Calu3 (cell line): ENCODE measurements at regions not wholly inside any gene's neighbourhood (a gene's known extent, or its start where the extent isn't known, plus 50 kb on each side); places are given as distances from the start of the nearest gene placed in this dataset.

Experiments used
- BruUV-seq: library from RNA; stranded (reverse); fragments of 400-500 nt; replicated peaks from 2 replicates; lab custom pipeline; 2021; lab: Mats Ljungman, UMichigan
- CTCF ChIA-PET: fragments of 300-600 bp; sonication (Branson Sonifier 250); formaldehyde crosslinking; loops from one replicate; lab custom pipeline; 2022; ENCODE audit warnings: antibody characterized with exemption; lab: Charles Lee
- DNase-seq: peaks from one replicate; pipeline ENCODE4 v3.0.0; 2022
- H3K27ac Mint-ChIP-seq: one replicate; pipeline ENCODE4 v1.8.0; 2022; ENCODE audit warnings: mixed read lengths; ENCODE audit not compliant: unreplicated experiment
- H3K27me3 Mint-ChIP-seq: one replicate; pipeline ENCODE4 v1.8.0; 2022; ENCODE audit warnings: mixed read lengths; ENCODE audit not compliant: unreplicated experiment
- H3K36me3 Mint-ChIP-seq: one replicate; pipeline ENCODE4 v1.8.0; 2022; ENCODE audit warnings: mild to moderate bottlenecking, moderate library complexity, mixed read lengths; ENCODE audit not compliant: insufficient read depth, unreplicated experiment
- H3K4me1 Mint-ChIP-seq: one replicate; pipeline ENCODE4 v1.8.0; 2022; ENCODE audit warnings: mild to moderate bottlenecking, low read depth, mixed read lengths; ENCODE audit not compliant: unreplicated experiment
- H3K4me3 Mint-ChIP-seq: one replicate; pipeline ENCODE4 v1.8.0; 2022; ENCODE audit warnings: mild to moderate bottlenecking, low read depth, moderate library complexity, mixed read lengths; ENCODE audit not compliant: unreplicated experiment
- H3K9me3 Mint-ChIP-seq: one replicate; pipeline ENCODE4 v1.8.0; 2022; ENCODE audit warnings: low read depth, mixed read lengths; ENCODE audit not compliant: unreplicated experiment
- CTCF ChIP-seq: fragments of 200-600 bp; IDR thresholded peaks from one replicate; pipeline ENCODE4 v1.8.0; 2022; ENCODE audit warnings: antibody characterized with exemption; ENCODE audit not compliant: unreplicated experiment
- intact Hi-C: fragments of 100-400 bp; cut with micrococcal nuclease; formaldehyde crosslinking; loops from one replicate; pipeline ENCODE4 v1.10.0; 2022; ENCODE audit not compliant: unreplicated experiment

GRCh38 chr15:39139431-39140059 is 441.3 kb upstream of the THBS1 start:
- CTCF ChIA-PET, result no interaction called here
- H3K4me1 Mint-ChIP-seq, result peaks cover 12% of the 10 kb centered on the region
- intact Hi-C loops, result no loop called here
- H3K27ac Mint-ChIP-seq, result no peak overlapping the region
- DNase-seq, result no peak
- no peaks in the 10 kb centered on the region for H3K9me3 Mint-ChIP-seq
- no peak overlapping the region for H3K4me3 Mint-ChIP-seq
- no TSS peak for BruUV-seq
- H3K36me3 Mint-ChIP-seq, result no peaks in the 10 kb centered on the region
- no peaks in the 10 kb centered on the region for H3K27me3 Mint-ChIP-seq
- no peak for TF ChIP-seq CTCF

GRCh38 chr15:39140060-39140604 is 440.7 kb upstream of the THBS1 start:
- BruUV-seq, result no TSS peak
- CTCF ChIA-PET, result no interaction called here
- H3K36me3 Mint-ChIP-seq, result no peaks in the 10 kb centered on the region
- H3K27ac Mint-ChIP-seq, result no peak overlapping the region
- no peaks in the 10 kb centered on the region for H3K9me3 Mint-ChIP-seq
- intact Hi-C loops, result no loop called here
- no peaks in the 10 kb centered on the region for H3K27me3 Mint-ChIP-seq
- DNase-seq, result no peak
- no peak overlapping the region for H3K4me3 Mint-ChIP-seq
- no peak for TF ChIP-seq CTCF
- peaks cover 12% of the 10 kb centered on the region for H3K4me1 Mint-ChIP-seq

- no peak overlapping the region for H3K4me3 Mint-ChIP-seq
- peaks cover 12% of the 10 kb centered on the region for H3K4me1 Mint-ChIP-seq
- H3K27me3 Mint-ChIP-seq, result no peaks in the 10 kb centered on the region
- no TSS peak for BruUV-seq
- TF ChIP-seq CTCF, result no peak
- H3K36me3 Mint-ChIP-seq, result no peaks in the 10 kb centered on the region
- intact Hi-C loops, result no loop called here
- no peaks in the 10 kb centered on the region for H3K9me3 Mint-ChIP-seq
- no peak overlapping the region for H3K27ac Mint-ChIP-seq
- CTCF ChIA-PET, result no interaction called here
- DNase-seq, result no peak
Observed at GRCh38 chr15:39142500-39142899, 438.4 kb upstream of the THBS1 start.

- no peaks in the 10 kb centered on the region for H3K27me3 Mint-ChIP-seq
- no peaks in the 10 kb centered on the region for H3K9me3 Mint-ChIP-seq
- TF ChIP-seq CTCF, result no peak
- DNase-seq, result no peak
- intact Hi-C loops, result no loop called here
- no peak overlapping the region for H3K27ac Mint-ChIP-seq
- H3K4me1 Mint-ChIP-seq, result peaks cover 12% of the 10 kb centered on the region
- H3K4me3 Mint-ChIP-seq, result no peak overlapping the region
- no peaks in the 10 kb centered on the region for H3K36me3 Mint-ChIP-seq
- CTCF ChIA-PET, result no interaction called here
- BruUV-seq, result no TSS peak
Observed at GRCh38 chr15:39143479-39143878, 437.4 kb upstream of the THBS1 start.
